ENCODE measurements at regions not wholly inside any gene's neighbourhood (a gene's known extent, or its start where the extent isn't known, plus 50 kb on each side); places are given as distances from the start of the nearest gene placed in this dataset.
A peak's percentile ranks its signal among the peaks of the same experiment; 100 is the strongest.

GRCh38 chr13:34076943-34077703, 259.2 kb downstream of the RFC3 start:
- no peaks in the 10 kb centered on the region for H3F3A ChIP-seq (ENCODE audit: low read depth)
- no peaks in the 10 kb centered on the region for H3K36me3 ChIP-seq (ENCODE audit: insufficient read depth, low read length)
- no peaks in the 10 kb centered on the region for H3K9me2 ChIP-seq (replicated peaks; ENCODE audit: low read depth, low read length)
- H3K27me3 ChIP-seq (ENCODE audit: insufficient read depth, low read length, poor library complexity, severe bottlenecking) = no peaks in the 10 kb centered on the region
- H2AFZ ChIP-seq (ENCODE audit: low read length) = peak overlapping the region; percentile 32; the same call in 1 of the 2 replicates
- no peaks in the 10 kb centered on the region for H4K20me1 ChIP-seq (ENCODE audit: insufficient read depth, low read length, poor library complexity, severe bottlenecking)
- TF ChIP-seq EZH2phosphoT487 (IDR thresholded peaks at IDR 0.05; ENCODE audit: borderline replicate concordance) (no peak), CTCF (conservative IDR thresholded peaks at IDR 0.05; ENCODE audit: low read length) (peak; percentile 62)
- no peak overlapping the region for H3K4me3 ChIP-seq (ENCODE audit: low read length, poor library complexity, severe bottlenecking)
- peak overlapping the region; percentile 39 for H3K4me2 ChIP-seq (ENCODE audit: low read depth, low read length, poor library complexity, severe bottlenecking)
- H3K9ac ChIP-seq (ENCODE audit: low read depth, low read length, poor library complexity, severe bottlenecking) = no peak overlapping the region
- H3K9me3 ChIP-seq (ENCODE audit: insufficient read depth, low read depth, low read length) = no peaks in the 10 kb centered on the region
- H3K4me1 ChIP-seq (ENCODE audit: insufficient read depth, low read length, poor library complexity, severe bottlenecking) = no peaks in the 10 kb centered on the region
- H3K79me2 ChIP-seq (ENCODE audit: insufficient read depth, low read length) = no peaks in the 10 kb centered on the region

GRCh38 chr13:34078334-34078999, 260.5 kb downstream of the RFC3 start:
- H3K36me3 ChIP-seq (ENCODE audit: insufficient read depth, low read length) = no peaks in the 10 kb centered on the region
- no peaks in the 10 kb centered on the region for H3F3A ChIP-seq (ENCODE audit: low read depth)
- H3K4me1 ChIP-seq (ENCODE audit: insufficient read depth, low read length, poor library complexity, severe bottlenecking) = no peaks in the 10 kb centered on the region
- no peak overlapping the region for H3K4me3 ChIP-seq (ENCODE audit: low read length, poor library complexity, severe bottlenecking)
- no peak overlapping the region for H3K9ac ChIP-seq (ENCODE audit: low read depth, low read length, poor library complexity, severe bottlenecking)
- H2AFZ ChIP-seq (ENCODE audit: low read length) = no peak overlapping the region
- no peaks in the 10 kb centered on the region for H3K79me2 ChIP-seq (ENCODE audit: insufficient read depth, low read length)
- H3K27me3 ChIP-seq (ENCODE audit: insufficient read depth, low read length, poor library complexity, severe bottlenecking) = no peaks in the 10 kb centered on the region
- H4K20me1 ChIP-seq (ENCODE audit: insufficient read depth, low read length, poor library complexity, severe bottlenecking) = no peaks in the 10 kb centered on the region
- H3K4me2 ChIP-seq (ENCODE audit: low read depth, low read length, poor library complexity, severe bottlenecking) = no peak overlapping the region
- TF ChIP-seq CTCF (conservative IDR thresholded peaks at IDR 0.05; ENCODE audit: low read length) = no peak
- TF ChIP-seq EZH2phosphoT487 (IDR thresholded peaks at IDR 0.05; ENCODE audit: borderline replicate concordance) = no peak
- H3K9me2 ChIP-seq (replicated peaks; ENCODE audit: low read depth, low read length) = no peaks in the 10 kb centered on the region
- H3K9me3 ChIP-seq (ENCODE audit: insufficient read depth, low read depth, low read length) = no peaks in the 10 kb centered on the region

- Histone ChIP-seq H3F3A (ENCODE audit: low read depth) (no peaks in the 10 kb centered on the region), H2AFZ (ENCODE audit: low read length) (no peak overlapping the region), H3K27me3 (ENCODE audit: insufficient read depth, low read length, poor library complexity, severe bottlenecking) (no peaks in the 10 kb centered on the region), H3K9me2 (replicated peaks; ENCODE audit: low read depth, low read length) (no peaks in the 10 kb centered on the region), H3K79me2 (ENCODE audit: insufficient read depth, low read length) (no peaks in the 10 kb centered on the region), H4K20me1 (ENCODE audit: insufficient read depth, low read length, poor library complexity, severe bottlenecking) (no peaks in the 10 kb centered on the region), H3K4me1 (ENCODE audit: insufficient read depth, low read length, poor library complexity, severe bottlenecking) (no peaks in the 10 kb centered on the region), H3K9ac (ENCODE audit: low read depth, low read length, poor library complexity, severe bottlenecking) (no peak overlapping the region), H3K36me3 (ENCODE audit: insufficient read depth, low read length) (no peaks in the 10 kb centered on the region), H3K9me3 (ENCODE audit: insufficient read depth, low read depth, low read length) (0 out of 2 replicates have a peak, but pooled peaks cover 4% of the 10 kb centered on the region), H3K4me2 (ENCODE audit: low read depth, low read length, poor library complexity, severe bottlenecking) (no peak overlapping the region), H3K4me3 (ENCODE audit: low read length, poor library complexity, severe bottlenecking) (no peak overlapping the region)
- TF ChIP-seq CTCF (conservative IDR thresholded peaks at IDR 0.05; ENCODE audit: low read length) = no peak
- no peak for TF ChIP-seq EZH2phosphoT487 (IDR thresholded peaks at IDR 0.05; ENCODE audit: borderline replicate concordance)
Observed at GRCh38 chr13:34085204-34085603, 267.3 kb downstream of the RFC3 start.
